ENCODE measurements at regions not wholly inside any gene's neighbourhood (a gene's known extent, or its start where the extent isn't known, plus 50 kb on each side); places are given as distances from the start of the nearest gene placed in this dataset.

GRCh38 chr18:70554854-70555445, 266.1 kb downstream of the SOCS6 start:
- TF ChIP-seq CTCF (IDR thresholded peaks at IDR 0.05) = no peak
- TF ChIP-seq REST (IDR thresholded peaks at IDR 0.05) = no peak
- TF ChIP-seq ZC3H11A (IDR thresholded peaks at IDR 0.05) = no peak
- TF ChIP-seq HOXA7 (CRISPR knock-in tag; IDR thresholded peaks at IDR 0.05) = no peak
